Umbilical cord (tissue), 1 donor: ENCODE measurements at regions not wholly inside any gene's neighbourhood (a gene's known extent, or its start where the extent isn't known, plus 50 kb on each side); places are given as distances from the start of the nearest gene placed in this dataset.
A peak's percentile ranks its signal among the peaks of the same experiment; 100 is the strongest.
"Not testable (repeated sequence)": the region's sequence is repeated elsewhere in the genome, so short reads cannot be mapped to it uniquely, and the experiment has no call there.

Source experiments
- DNase-seq: peaks from one replicate; pipeline ENCODE4 v3.0.0-alpha.2; 2015; ENCODE audit warnings: low spot score

- no peak for DNase-seq
These were observed 567.3 kb upstream of the ACTRT1 start for GRCh38 chrX:128619490-128619889.

- no peak for DNase-seq
These were observed 564.7 kb upstream of the ACTRT1 start for GRCh38 chrX:128616933-128617332.

GRCh38 chrX:128606817-128607216 is 554.6 kb upstream of the ACTRT1 start:
- not testable (repeated sequence) for DNase-seq

GRCh38 chrX:128606357-128606756 is 554.2 kb upstream of the ACTRT1 start:
- not testable (repeated sequence) for DNase-seq

- no peak for DNase-seq
These were observed 549.5 kb upstream of the ACTRT1 start for GRCh38 chrX:128601706-128602105.

- DNase-seq: no peak
These were observed 547.4 kb upstream of the ACTRT1 start for GRCh38 chrX:128599632-128600031.

- DNase-seq: no peak
These were observed 529.8 kb upstream of the ACTRT1 start for GRCh38 chrX:128582036-128582435.

- DNase-seq: no peak
These were observed 529.4 kb upstream of the ACTRT1 start for GRCh38 chrX:128581615-128582014.

GRCh38 chrX:128543114-128543513 is 490.9 kb upstream of the ACTRT1 start:
- no peak for DNase-seq

- DNase-seq: no peak
These were observed 466.3 kb upstream of the ACTRT1 start for GRCh38 chrX:128518508-128518907.

- DNase-seq: no peak
These were observed 465.5 kb upstream of the ACTRT1 start for GRCh38 chrX:128517691-128518090.

- DNase-seq: no peak
These were observed 452.3 kb upstream of the ACTRT1 start for GRCh38 chrX:128504496-128504895.

- no peak for DNase-seq
These were observed 411.9 kb upstream of the ACTRT1 start for GRCh38 chrX:128464116-128464515.

GRCh38 chrX:128460835-128461234 is 408.6 kb upstream of the ACTRT1 start:
- no peak for DNase-seq

- peak; percentile 43 for DNase-seq
These were observed 406.7 kb upstream of the ACTRT1 start for GRCh38 chrX:128458888-128459287.

- DNase-seq: no peak
These were observed 405.5 kb upstream of the ACTRT1 start for GRCh38 chrX:128457674-128458073.

- no peak for DNase-seq
These were observed 387.0 kb upstream of the ACTRT1 start for GRCh38 chrX:128439159-128439558.

- DNase-seq: no peak
These were observed 385.9 kb upstream of the ACTRT1 start for GRCh38 chrX:128438082-128438481.

GRCh38 chrX:128436397-128437103 is 384.3 kb upstream of the ACTRT1 start:
- no peak for DNase-seq

GRCh38 chrX:128425546-128425945 is 373.3 kb upstream of the ACTRT1 start:
- no peak for DNase-seq

GRCh38 chrX:128408842-128409241 is 356.6 kb upstream of the ACTRT1 start:
- peak; percentile 11 for DNase-seq

GRCh38 chrX:128396601-128397000 is 344.4 kb upstream of the ACTRT1 start:
- no peak for DNase-seq

- not testable (repeated sequence) for DNase-seq
These were observed 331.6 kb upstream of the ACTRT1 start for GRCh38 chrX:128383846-128384245.

- no peak for DNase-seq
These were observed 313.3 kb upstream of the ACTRT1 start for GRCh38 chrX:128365492-128365891.
